Endothelial cell of umbilical vein (primary cell): ENCODE measurements at regions not wholly inside any gene's neighbourhood (a gene's known extent, or its start where the extent isn't known, plus 50 kb on each side); places are given as distances from the start of the nearest gene placed in this dataset.

Experiments
- BruUV-seq: library from RNA; stranded (reverse); fragments of 400-500 nt; replicated peaks from 2 replicates; lab custom pipeline; 2021; lab: Mats Ljungman, UMichigan
- CTCF ChIA-PET: fragments of 300-600, 350-600 bp; sonication (Branson Sonifier 250); formaldehyde crosslinking; loops from one replicate; lab custom pipeline; 2021; ENCODE audit warnings: antibody characterized with exemption, inconsistent platforms; lab: Charles Lee
- POLR2A ChIA-PET: fragments of 300-600, 350-600 bp; sonication (Branson Sonifier 250); formaldehyde crosslinking; loops from one replicate; lab custom pipeline; 2021; ENCODE audit warnings: antibody characterized with exemption, inconsistent platforms; lab: Charles Lee
- DNase-seq: peaks from one replicate; pipeline ENCODE4 v3.0.0-alpha.2; 2011; ENCODE audit warnings: low read depth, low spot score
- FAIRE-seq: peaks from 2 replicates; lab custom pipeline; 2011; peaks lifted over from hg19 to GRCh38; lab: Jason Lieb, UNC
- H2AFZ ChIP-seq: 2 replicates; pipeline ENCODE4 v1.6.0; 2012; ENCODE audit warnings: low read depth, low read length, control low read depth, inconsistent platforms
- H3K27ac ChIP-seq: 2 replicates; pipeline ENCODE4 v1.5.1; 2011; ENCODE audit warnings: low read depth, mild to moderate bottlenecking, control low read depth, low read length, moderate library complexity; ENCODE audit not compliant: insufficient read depth
- H3K27me3 ChIP-seq, 2 experiments: 2 replicates each; pipeline versions ENCODE4 v1.6.0 to v1.6.1; 2011; ENCODE audit warnings: low read length in 2 of 2, mixed read lengths in 1 of 2; ENCODE audit not compliant: control insufficient read depth in 2 of 2, insufficient read depth in 2 of 2
- H3K36me3 ChIP-seq, 2 experiments: 2 replicates in 1 of 2; 3 replicates in 1 of 2; pipeline ENCODE4 v1.5.1; 2011; ENCODE audit warnings: low read length in 2 of 2, mild to moderate bottlenecking in 1 of 2, moderate library complexity in 1 of 2; ENCODE audit not compliant: control insufficient read depth in 2 of 2, insufficient read depth in 2 of 2; ENCODE audit errors: extremely low read depth in 1 of 2
- H3K4me1 ChIP-seq: 3 replicates; pipeline ENCODE4 v1.5.1; 2011; ENCODE audit warnings: mild to moderate bottlenecking, low read length; ENCODE audit not compliant: control insufficient read depth, insufficient read depth; ENCODE audit errors: extremely low read depth
- H3K4me2 ChIP-seq: 2 replicates; pipeline ENCODE4 v1.6.1; 2011; ENCODE audit warnings: low read length, control low read depth, mixed read lengths; ENCODE audit not compliant: insufficient read depth
- H3K4me3 ChIP-seq, 3 experiments: fragments of 200-600 bp in 1 of 3; sonication (generic), shearing (Covaris generic) in 1 of 3; replicated peaks in 1 of 3; 2 replicates each; pipeline ENCODE4 v1.5.1; 2011 to 2016; ENCODE audit warnings: control low read depth in 3 of 3, low read length in 3 of 3, mild to moderate bottlenecking in 2 of 3, inconsistent platforms in 1 of 3, low read depth in 1 of 3, moderate library complexity in 1 of 3; ENCODE audit not compliant: insufficient read depth in 1 of 3
- H3K79me2 ChIP-seq: 2 replicates; pipeline ENCODE4 v1.6.0; 2012; ENCODE audit warnings: low read length, inconsistent platforms; ENCODE audit not compliant: control insufficient read depth, insufficient read depth
- H3K9ac ChIP-seq: replicated peaks from 2 replicates; pipeline ENCODE3; 2011; ENCODE audit warnings: low read length, control low read depth; ENCODE audit not compliant: insufficient read depth; ENCODE audit errors: extremely low read depth
- H3K9me1 ChIP-seq: replicated peaks from 3 replicates; pipeline ENCODE4 v1.6.0; 2011; ENCODE audit warnings: mild to moderate bottlenecking, low read length; ENCODE audit not compliant: control insufficient read depth, insufficient read depth; ENCODE audit errors: extremely low read depth
- H3K9me3 ChIP-seq: replicated peaks from 2 replicates; pipeline ENCODE4 v1.5.1; 2012; ENCODE audit warnings: low read length, inconsistent platforms; ENCODE audit not compliant: control insufficient read depth, insufficient read depth
- H4K20me1 ChIP-seq: replicated peaks from 2 replicates; pipeline ENCODE3; 2011; ENCODE audit warnings: mild to moderate bottlenecking, low read length; ENCODE audit not compliant: control insufficient read depth, insufficient read depth; ENCODE audit errors: extremely low read depth
- EZH2 ChIP-seq: IDR thresholded peaks from 2 replicates; pipeline ENCODE4 v1.6.1; 2012; ENCODE audit warnings: borderline replicate concordance, low read depth, mild to moderate bottlenecking, moderate library complexity, low read length, inconsistent platforms; ENCODE audit not compliant: severe bottlenecking
- JUN ChIP-seq: IDR thresholded peaks from 2 replicates; pipeline ENCODE4 v1.6.1; 2011; ENCODE audit warnings: borderline replicate concordance, low read depth; ENCODE audit not compliant: insufficient read length, insufficient read depth
- dilution Hi-C: fragments of 300-500 bp; cut with MboI; formaldehyde crosslinking; loops from one replicate; pipeline ENCODE4 v1.15.0; 2019; ENCODE audit warnings: low sequenced_read_pairs; ENCODE audit not compliant: extremely low pct_ligation_motif_present
- intact Hi-C: fragments of 100-400 bp; cut with micrococcal nuclease; formaldehyde crosslinking; loops from one replicate; pipeline ENCODE4 v1.10.0; 2022

GRCh38 chr6:50198245-50198644 lies 148.5 kb upstream of the DEFB112 start:
- H3K79me2 ChIP-seq = no peaks in the 10 kb centered on the region
- POLR2A ChIA-PET = no interaction called here
- H3K4me1 ChIP-seq = no peaks in the 10 kb centered on the region
- H3K27me3 ChIP-seq = no peaks in the 10 kb centered on the region
- no peaks in the 10 kb centered on the region for H3K9me3 ChIP-seq
- H3K4me3 ChIP-seq = no peak overlapping the region
- no peak for TF ChIP-seq EZH2
- no peaks in the 10 kb centered on the region for H3K36me3 ChIP-seq
- no peak overlapping the region for H3K27ac ChIP-seq
- dilution Hi-C loops = no loop called here
- no peak overlapping the region for H3K9ac ChIP-seq
- no peaks in the 10 kb centered on the region for H4K20me1 ChIP-seq
- no peak for FAIRE-seq
- BruUV-seq = no TSS peak
- no peak overlapping the region for H2AFZ ChIP-seq
- no peak overlapping the region for H3K4me2 ChIP-seq
- H3K9me1 ChIP-seq = no peaks in the 10 kb centered on the region
- no peak for DNase-seq
- CTCF ChIA-PET = no interaction called here
- intact Hi-C loops = no loop called here

- Histone ChIP-seq H3K27me3 (no peaks in the 10 kb centered on the region), H4K20me1 (no peaks in the 10 kb centered on the region), H3K36me3 (no peaks in the 10 kb centered on the region), H3K4me3 (no peak overlapping the region), H3K27ac (no peak overlapping the region), H2AFZ (no peak overlapping the region), H3K4me2 (no peak overlapping the region), H3K9ac (no peak overlapping the region), H3K79me2 (no peaks in the 10 kb centered on the region), H3K4me1 (no peaks in the 10 kb centered on the region), H3K9me1 (no peaks in the 10 kb centered on the region), H3K9me3 (peaks cover 2% of the 10 kb centered on the region)
- DNase-seq = no peak
- TF ChIP-seq JUN = no peak
- POLR2A ChIA-PET = no interaction called here
- intact Hi-C loops = no loop called here
- FAIRE-seq = no peak
- dilution Hi-C loops = no loop called here
- no TSS peak for BruUV-seq
- CTCF ChIA-PET = no interaction called here
These were observed 153.0 kb upstream of the DEFB112 start for GRCh38 chr6:50202766-50203165.
